A549 (cell line): ENCODE measurements at regions not wholly inside any gene's neighbourhood (a gene's known extent, or its start where the extent isn't known, plus 50 kb on each side); places are given as distances from the start of the nearest gene placed in this dataset.

ENCODE experiments used
- BHLHE40 ChIP-seq: IDR thresholded peaks from 2 replicates; pipeline ENCODE4 v1.6.1; 2012; ENCODE audit warnings: low read depth, low read length, inconsistent platforms
- POLR2A ChIP-seq: IDR thresholded peaks from 2 replicates; pipeline ENCODE4 v1.6.1; 2012; ENCODE audit warnings: mild to moderate bottlenecking, low read length
- TF ChIP-seq, protein P1 (sequence below): fragments of >200 bp; sonication (Bioruptor Twin); formaldehyde crosslinking; IDR thresholded peaks from 3 replicates; pipeline ENCODE4 v1.5.1; 2016
- TF ChIP-seq, protein P2 (sequence below): fragments of 200-600 bp; sonication (generic); IDR thresholded peaks from 2 replicates; pipeline ENCODE4 v1.6.1; 2016; ENCODE audit warnings: antibody characterized with exemption, mild to moderate bottlenecking, moderate library complexity

DNA sequence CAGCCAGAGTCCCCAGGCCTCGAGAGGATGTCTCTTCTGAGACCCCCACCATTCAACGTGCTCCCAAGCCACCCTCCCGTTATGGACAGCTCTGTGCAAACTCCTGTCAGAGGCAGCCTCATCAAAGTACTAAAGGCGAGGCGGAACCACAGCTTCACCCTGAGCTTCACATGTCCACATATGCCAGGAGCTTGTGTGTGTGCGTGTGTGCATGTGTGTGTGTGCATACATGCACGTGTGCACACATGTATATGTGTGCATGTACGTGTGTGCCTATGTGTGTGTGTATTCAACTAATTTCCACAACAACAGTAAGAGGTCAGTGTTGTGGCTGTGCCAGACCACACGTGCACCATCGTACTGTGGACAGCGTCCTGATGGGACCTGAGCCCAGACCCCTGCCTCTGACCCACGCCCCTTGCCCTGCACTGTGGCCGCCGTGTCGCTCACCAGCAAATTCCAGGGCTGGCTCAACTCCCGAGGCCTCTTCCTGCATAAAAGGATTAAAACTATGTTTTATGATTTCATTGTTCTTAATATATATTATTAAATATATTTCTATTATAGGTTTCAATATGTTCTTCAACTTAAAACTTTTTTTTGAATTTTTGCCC lies 444.8 kb downstream of the EIPR1 start:
- TF ChIP-seq, protein P1, sequence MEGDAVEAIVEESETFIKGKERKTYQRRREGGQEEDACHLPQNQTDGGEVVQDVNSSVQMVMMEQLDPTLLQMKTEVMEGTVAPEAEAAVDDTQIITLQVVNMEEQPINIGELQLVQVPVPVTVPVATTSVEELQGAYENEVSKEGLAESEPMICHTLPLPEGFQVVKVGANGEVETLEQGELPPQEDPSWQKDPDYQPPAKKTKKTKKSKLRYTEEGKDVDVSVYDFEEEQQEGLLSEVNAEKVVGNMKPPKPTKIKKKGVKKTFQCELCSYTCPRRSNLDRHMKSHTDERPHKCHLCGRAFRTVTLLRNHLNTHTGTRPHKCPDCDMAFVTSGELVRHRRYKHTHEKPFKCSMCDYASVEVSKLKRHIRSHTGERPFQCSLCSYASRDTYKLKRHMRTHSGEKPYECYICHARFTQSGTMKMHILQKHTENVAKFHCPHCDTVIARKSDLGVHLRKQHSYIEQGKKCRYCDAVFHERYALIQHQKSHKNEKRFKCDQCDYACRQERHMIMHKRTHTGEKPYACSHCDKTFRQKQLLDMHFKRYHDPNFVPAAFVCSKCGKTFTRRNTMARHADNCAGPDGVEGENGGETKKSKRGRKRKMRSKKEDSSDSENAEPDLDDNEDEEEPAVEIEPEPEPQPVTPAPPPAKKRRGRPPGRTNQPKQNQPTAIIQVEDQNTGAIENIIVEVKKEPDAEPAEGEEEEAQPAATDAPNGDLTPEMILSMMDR = no peak
- no peak for TF ChIP-seq BHLHE40
- TF ChIP-seq, protein P2, sequence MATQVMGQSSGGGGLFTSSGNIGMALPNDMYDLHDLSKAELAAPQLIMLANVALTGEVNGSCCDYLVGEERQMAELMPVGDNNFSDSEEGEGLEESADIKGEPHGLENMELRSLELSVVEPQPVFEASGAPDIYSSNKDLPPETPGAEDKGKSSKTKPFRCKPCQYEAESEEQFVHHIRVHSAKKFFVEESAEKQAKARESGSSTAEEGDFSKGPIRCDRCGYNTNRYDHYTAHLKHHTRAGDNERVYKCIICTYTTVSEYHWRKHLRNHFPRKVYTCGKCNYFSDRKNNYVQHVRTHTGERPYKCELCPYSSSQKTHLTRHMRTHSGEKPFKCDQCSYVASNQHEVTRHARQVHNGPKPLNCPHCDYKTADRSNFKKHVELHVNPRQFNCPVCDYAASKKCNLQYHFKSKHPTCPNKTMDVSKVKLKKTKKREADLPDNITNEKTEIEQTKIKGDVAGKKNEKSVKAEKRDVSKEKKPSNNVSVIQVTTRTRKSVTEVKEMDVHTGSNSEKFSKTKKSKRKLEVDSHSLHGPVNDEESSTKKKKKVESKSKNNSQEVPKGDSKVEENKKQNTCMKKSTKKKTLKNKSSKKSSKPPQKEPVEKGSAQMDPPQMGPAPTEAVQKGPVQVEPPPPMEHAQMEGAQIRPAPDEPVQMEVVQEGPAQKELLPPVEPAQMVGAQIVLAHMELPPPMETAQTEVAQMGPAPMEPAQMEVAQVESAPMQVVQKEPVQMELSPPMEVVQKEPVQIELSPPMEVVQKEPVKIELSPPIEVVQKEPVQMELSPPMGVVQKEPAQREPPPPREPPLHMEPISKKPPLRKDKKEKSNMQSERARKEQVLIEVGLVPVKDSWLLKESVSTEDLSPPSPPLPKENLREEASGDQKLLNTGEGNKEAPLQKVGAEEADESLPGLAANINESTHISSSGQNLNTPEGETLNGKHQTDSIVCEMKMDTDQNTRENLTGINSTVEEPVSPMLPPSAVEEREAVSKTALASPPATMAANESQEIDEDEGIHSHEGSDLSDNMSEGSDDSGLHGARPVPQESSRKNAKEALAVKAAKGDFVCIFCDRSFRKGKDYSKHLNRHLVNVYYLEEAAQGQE = no peak
- TF ChIP-seq POLR2A = no peak
